ENCODE measurements at regions not wholly inside any gene's neighbourhood (a gene's known extent, or its start where the extent isn't known, plus 50 kb on each side); places are given as distances from the start of the nearest gene placed in this dataset.
"Not testable (repeated sequence)": the region's sequence is repeated elsewhere in the genome, so short reads cannot be mapped to it uniquely, and the experiment has no call there.

DNA sequence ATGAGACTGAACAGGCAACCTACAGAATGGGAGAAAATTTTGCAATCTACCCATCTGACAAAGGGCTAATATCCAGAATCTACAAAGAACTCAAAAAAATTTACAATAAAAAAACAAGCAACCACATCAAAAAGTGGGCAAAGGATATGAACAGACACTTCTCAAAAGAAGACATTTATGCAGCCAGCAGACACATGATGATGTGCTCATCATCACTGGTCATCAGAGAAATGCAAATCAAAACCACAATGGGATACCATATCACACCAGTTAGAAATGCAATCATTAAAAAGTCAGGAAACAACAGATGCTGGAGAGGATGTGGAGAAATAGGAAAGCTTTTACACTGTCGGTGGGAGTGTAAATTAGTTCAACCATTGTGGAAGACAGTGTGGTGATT lies 51.7 kb upstream of the PAXBP1 start:
- not testable (repeated sequence) for H3K4me3 Mint-ChIP-seq; H3K27me3 Mint-ChIP-seq (ENCODE audit: insufficient read depth); H3K27ac Mint-ChIP-seq; H3K36me3 Mint-ChIP-seq (ENCODE audit: low read depth); H3K9me3 Mint-ChIP-seq; DNase-seq
- H3K4me1 Mint-ChIP-seq (ENCODE audit: low read depth), result peaks cover 13% of the 10 kb centered on the region

DNA sequence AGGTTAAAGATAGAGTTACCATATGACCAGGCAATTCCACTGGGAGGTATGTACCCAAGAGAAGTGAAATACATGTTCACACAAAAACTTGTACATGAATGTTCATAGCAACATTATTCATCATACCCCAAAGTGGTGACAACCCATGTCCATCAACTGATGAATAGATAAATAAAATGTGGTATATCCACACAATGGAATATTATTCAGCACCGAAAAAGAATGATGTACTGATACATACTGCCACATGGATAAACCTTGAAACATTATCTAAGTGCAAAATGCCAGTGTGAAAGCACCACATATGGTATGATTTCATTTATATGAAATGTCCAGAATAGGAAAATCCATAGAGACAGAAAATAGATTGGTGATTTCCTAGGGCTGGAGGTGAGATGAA lies 53.4 kb upstream of the PAXBP1 start:
- TF ChIP-seq, protein P1, sequence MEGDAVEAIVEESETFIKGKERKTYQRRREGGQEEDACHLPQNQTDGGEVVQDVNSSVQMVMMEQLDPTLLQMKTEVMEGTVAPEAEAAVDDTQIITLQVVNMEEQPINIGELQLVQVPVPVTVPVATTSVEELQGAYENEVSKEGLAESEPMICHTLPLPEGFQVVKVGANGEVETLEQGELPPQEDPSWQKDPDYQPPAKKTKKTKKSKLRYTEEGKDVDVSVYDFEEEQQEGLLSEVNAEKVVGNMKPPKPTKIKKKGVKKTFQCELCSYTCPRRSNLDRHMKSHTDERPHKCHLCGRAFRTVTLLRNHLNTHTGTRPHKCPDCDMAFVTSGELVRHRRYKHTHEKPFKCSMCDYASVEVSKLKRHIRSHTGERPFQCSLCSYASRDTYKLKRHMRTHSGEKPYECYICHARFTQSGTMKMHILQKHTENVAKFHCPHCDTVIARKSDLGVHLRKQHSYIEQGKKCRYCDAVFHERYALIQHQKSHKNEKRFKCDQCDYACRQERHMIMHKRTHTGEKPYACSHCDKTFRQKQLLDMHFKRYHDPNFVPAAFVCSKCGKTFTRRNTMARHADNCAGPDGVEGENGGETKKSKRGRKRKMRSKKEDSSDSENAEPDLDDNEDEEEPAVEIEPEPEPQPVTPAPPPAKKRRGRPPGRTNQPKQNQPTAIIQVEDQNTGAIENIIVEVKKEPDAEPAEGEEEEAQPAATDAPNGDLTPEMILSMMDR (IDR thresholded peaks at IDR 0.05), result no peak
- H3K36me3 Mint-ChIP-seq (ENCODE audit: low read depth), result no peaks in the 10 kb centered on the region
- peaks cover 7% of the 10 kb centered on the region for H3K27me3 Mint-ChIP-seq (ENCODE audit: insufficient read depth)
- H3K4me1 Mint-ChIP-seq (ENCODE audit: low read depth), result peaks cover 5% of the 10 kb centered on the region
- H3K27ac Mint-ChIP-seq, result no peak overlapping the region
- no peaks in the 10 kb centered on the region for H3K9me3 Mint-ChIP-seq
- DNase-seq, result no peak
- no peak overlapping the region for H3K4me3 Mint-ChIP-seq

DNA sequence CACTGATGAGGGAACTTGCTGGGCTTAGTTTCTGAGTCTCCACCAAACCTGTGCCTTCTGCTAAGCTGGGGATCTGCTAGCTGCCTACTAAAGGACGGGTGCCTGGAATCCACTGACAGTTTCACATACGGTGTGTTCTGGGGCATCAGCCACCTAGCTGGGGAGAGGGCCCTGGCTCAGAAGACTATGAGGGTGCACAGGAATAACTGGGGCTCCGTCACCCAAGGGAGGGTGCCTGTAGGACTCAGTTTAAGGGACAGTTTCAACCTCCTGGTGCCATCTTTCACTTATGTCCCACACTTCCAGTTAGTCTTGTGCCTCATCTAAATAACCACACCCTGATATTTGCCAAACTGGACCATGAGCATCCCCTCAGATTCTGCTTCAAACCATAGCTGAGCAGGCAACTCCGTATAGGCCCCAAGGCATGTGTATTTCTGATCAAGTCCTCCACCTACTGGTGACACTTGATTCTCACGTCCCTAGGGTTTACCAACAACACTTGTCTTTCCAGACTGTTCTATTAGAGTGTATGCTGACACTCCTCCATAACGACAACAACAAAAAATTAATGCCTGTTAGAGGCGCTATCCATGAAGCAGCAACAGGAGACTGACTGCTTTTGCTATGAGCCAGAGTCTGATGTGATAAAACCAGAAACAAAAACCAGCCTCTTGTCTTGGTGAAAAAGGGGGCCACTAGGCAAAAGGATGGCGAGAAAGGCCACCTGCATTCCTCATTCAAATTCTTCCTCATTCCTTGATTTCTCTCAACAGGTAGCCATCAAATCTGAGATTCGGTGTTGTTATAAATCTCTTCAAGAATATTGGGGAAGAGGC lies 55.0 kb upstream of the PAXBP1 start:
- peak; percentile 49 for DNase-seq
- Mint-ChIP-seq H3K4me1 (ENCODE audit: low read depth) (no peaks in the 10 kb centered on the region), H3K36me3 (ENCODE audit: low read depth) (no peaks in the 10 kb centered on the region), H3K9me3 (no peaks in the 10 kb centered on the region), H3K4me3 (no peak overlapping the region), H3K27me3 (ENCODE audit: insufficient read depth) (peaks cover 7% of the 10 kb centered on the region), H3K27ac (no peak overlapping the region)
- TF ChIP-seq, protein P1 (IDR thresholded peaks at IDR 0.05), result peak; percentile 78

DNA sequence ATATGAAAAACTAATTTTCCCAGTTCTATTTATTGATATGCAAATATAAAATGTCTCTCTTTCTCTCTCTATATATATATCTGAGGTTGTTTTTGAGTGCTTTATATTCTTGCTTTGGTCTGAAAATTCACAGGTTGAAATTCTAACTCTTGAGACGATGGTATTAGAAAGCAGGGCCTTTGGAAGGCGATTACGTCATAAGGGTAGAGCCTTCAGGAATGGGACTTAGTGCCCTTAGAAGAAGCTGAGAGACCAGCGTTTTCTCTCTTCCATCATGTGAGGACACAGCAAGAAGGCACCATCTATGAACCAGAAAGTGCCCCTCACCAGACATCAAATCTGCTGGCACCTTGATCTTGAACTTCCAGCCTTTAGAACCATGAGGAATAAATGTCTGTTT lies 57.4 kb upstream of the PAXBP1 start:
- Mint-ChIP-seq H3K36me3 (ENCODE audit: low read depth) (no peaks in the 10 kb centered on the region), H3K9me3 (no peaks in the 10 kb centered on the region), H3K27me3 (ENCODE audit: insufficient read depth) (peaks cover 9% of the 10 kb centered on the region), H3K4me3 (no peak overlapping the region), H3K27ac (no peak overlapping the region), H3K4me1 (ENCODE audit: low read depth) (no peaks in the 10 kb centered on the region)
- TF ChIP-seq, protein P1 (IDR thresholded peaks at IDR 0.05), result no peak
- DNase-seq, result no peak

DNA sequence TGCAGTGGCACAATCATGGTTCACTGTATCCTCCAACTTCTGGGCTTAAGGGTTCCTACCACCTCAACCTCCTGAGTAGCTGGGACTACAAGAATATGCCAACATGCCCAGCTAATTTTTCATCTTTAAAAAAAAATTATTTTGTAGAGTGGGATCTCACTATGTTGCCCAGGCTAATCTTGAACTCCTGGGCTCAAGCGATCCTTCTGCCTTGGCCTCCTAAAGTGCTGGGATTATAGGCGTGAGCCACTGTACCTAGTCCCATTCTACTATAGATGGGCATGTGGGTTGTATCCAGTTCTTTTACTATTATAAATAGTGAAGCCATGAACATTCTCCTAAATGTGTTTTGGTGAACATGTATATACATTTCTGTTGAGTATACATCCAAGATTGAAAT lies 57.9 kb upstream of the PAXBP1 start:
- Mint-ChIP-seq H3K27ac (no peak overlapping the region), H3K36me3 (ENCODE audit: low read depth) (no peaks in the 10 kb centered on the region), H3K4me3 (no peak overlapping the region), H3K4me1 (ENCODE audit: low read depth) (no peaks in the 10 kb centered on the region), H3K9me3 (no peaks in the 10 kb centered on the region), H3K27me3 (ENCODE audit: insufficient read depth) (peaks cover 9% of the 10 kb centered on the region)
- no peak for DNase-seq
- TF ChIP-seq, protein P1 (IDR thresholded peaks at IDR 0.05), result no peak

DNA sequence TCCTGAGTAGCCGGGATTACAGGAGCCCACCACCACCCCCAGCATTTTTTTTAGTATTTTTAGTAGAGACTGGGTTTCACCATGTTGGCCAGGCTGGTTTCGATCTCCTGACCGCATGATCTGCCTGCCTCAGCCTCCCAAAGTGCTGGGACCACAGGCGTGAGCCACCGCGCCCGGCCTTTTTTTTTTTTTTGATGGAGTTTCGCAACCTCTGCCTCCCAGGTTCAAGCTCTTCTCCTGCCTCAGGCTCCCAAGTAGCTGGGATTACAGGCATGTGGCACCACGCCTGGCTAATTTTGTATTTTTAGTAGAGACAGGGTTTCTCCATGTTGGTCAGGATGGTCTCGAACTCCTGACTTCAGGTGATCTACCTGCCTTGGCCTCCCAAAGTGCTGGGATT lies 60.2 kb upstream of the PAXBP1 start:
- H3K4me1 Mint-ChIP-seq (ENCODE audit: low read depth); H3K36me3 Mint-ChIP-seq (ENCODE audit: low read depth); H3K4me3 Mint-ChIP-seq; H3K27ac Mint-ChIP-seq; H3K9me3 Mint-ChIP-seq; DNase-seq: not testable (repeated sequence)
- H3K27me3 Mint-ChIP-seq (ENCODE audit: insufficient read depth), result peaks cover 17% of the 10 kb centered on the region

Data from HFFc6 (cell line).